ENCODE measurements at regions not wholly inside any gene's neighbourhood (a gene's known extent, or its start where the extent isn't known, plus 50 kb on each side); places are given as distances from the start of the nearest gene placed in this dataset.

DNA sequence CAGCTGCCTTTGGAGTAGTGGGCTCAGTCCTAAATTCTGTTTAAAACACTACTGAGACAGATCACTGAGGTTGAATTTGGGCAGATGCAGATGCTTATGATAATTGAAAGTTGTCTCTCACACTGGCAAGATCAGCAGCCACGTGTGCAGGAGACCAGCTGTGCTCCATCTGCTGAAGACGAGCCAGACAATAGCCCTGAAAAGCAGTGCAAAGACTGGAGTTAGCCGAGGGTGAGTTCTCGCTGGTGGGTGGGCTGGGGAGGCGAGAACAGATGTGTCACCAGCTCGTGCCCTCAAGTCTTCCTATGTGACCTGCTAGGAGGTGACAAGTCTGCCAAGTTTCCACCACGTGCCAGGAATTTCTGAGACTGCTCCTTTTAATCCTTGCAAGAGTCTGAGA lies 661.3 kb upstream of the B3GAT1 start:
- no peak overlapping the region for H4K8ac ChIP-seq (replicated peaks; ENCODE audit: insufficient read length, low read depth, low read length)
- DNase-seq = no peak
- H2BK5ac ChIP-seq (ENCODE audit: insufficient read length, low read length) = no peak overlapping the region
- H2AK5ac ChIP-seq (ENCODE audit: insufficient read length, low read length) = no peak overlapping the region
- H3K23me2 ChIP-seq (ENCODE audit: insufficient read length, low read depth, low read length, poor library complexity, severe bottlenecking) = no peaks in the 10 kb centered on the region
- H3K4me2 ChIP-seq (ENCODE audit: insufficient read depth, insufficient read length, low read length) = no peak overlapping the region
- no peak overlapping the region for H3K18ac ChIP-seq (ENCODE audit: insufficient read length, low read depth, low read length)
- no peak overlapping the region for H3K9ac ChIP-seq (ENCODE audit: extremely low read depth, insufficient read length, low read length)
- H3K23ac ChIP-seq (ENCODE audit: insufficient read length, low read depth, low read length) = no peak overlapping the region
- H2BK20ac ChIP-seq (ENCODE audit: low read depth, low read length, poor library complexity, severe bottlenecking) = no peak overlapping the region
- no peaks in the 10 kb centered on the region for H3K79me1 ChIP-seq (ENCODE audit: insufficient read depth, low read depth, low read length, poor library complexity, severe bottlenecking)
- no peak overlapping the region for H2AFZ ChIP-seq (ENCODE audit: low read length)
- no peak overlapping the region for H3K4ac ChIP-seq (ENCODE audit: low read depth, low read length)
- no peaks in the 10 kb centered on the region for H4K20me1 ChIP-seq (ENCODE audit: control insufficient read depth, insufficient read depth, insufficient read length)
- peaks cover 22 to 32% of the 10 kb centered on the region in 2 experiments for H3K9me3 Mint-ChIP-seq
- peaks cover 0 to 22% of the 10 kb centered on the region in 2 experiments; a peak in 2 of 4 replicates for H3K4me1 Mint-ChIP-seq
- no peak overlapping the region for H4K5ac ChIP-seq (ENCODE audit: insufficient read length, low read depth, low read length)
- no peak overlapping the region for H3K27ac ChIP-seq (ENCODE audit: insufficient read length, low read depth, low read length)
- H3K27ac Mint-ChIP-seq = no peak overlapping the region
- no peaks in the 10 kb centered on the region for H3K27me3 ChIP-seq (ENCODE audit: insufficient read depth, low read length)
- no CpG with 5 or more reads among the region's 7 CpGs for WGBS (ENCODE audit: extremely low coverage, insufficient read length, low lambda C conversion rate)
- H2BK15ac ChIP-seq (ENCODE audit: low read depth, low read length) = no peak overlapping the region
- TF ChIP-seq, protein P1, sequence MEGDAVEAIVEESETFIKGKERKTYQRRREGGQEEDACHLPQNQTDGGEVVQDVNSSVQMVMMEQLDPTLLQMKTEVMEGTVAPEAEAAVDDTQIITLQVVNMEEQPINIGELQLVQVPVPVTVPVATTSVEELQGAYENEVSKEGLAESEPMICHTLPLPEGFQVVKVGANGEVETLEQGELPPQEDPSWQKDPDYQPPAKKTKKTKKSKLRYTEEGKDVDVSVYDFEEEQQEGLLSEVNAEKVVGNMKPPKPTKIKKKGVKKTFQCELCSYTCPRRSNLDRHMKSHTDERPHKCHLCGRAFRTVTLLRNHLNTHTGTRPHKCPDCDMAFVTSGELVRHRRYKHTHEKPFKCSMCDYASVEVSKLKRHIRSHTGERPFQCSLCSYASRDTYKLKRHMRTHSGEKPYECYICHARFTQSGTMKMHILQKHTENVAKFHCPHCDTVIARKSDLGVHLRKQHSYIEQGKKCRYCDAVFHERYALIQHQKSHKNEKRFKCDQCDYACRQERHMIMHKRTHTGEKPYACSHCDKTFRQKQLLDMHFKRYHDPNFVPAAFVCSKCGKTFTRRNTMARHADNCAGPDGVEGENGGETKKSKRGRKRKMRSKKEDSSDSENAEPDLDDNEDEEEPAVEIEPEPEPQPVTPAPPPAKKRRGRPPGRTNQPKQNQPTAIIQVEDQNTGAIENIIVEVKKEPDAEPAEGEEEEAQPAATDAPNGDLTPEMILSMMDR (conservative IDR thresholded peaks at IDR 0.05) = no peak
- H3T11ph ChIP-seq (ENCODE audit: low read length) = no peak overlapping the region
- H3K79me2 ChIP-seq (ENCODE audit: insufficient read depth, low read length) = no peaks in the 10 kb centered on the region
- H2BK12ac ChIP-seq (ENCODE audit: insufficient read length, low read depth, low read length) = no peak overlapping the region
- no peaks in the 10 kb centered on the region for H3K9me3 ChIP-seq (ENCODE audit: control insufficient read depth, low read depth, low read length)
- no peak overlapping the region for H2BK120ac ChIP-seq (ENCODE audit: low read depth, low read length, poor library complexity, severe bottlenecking)
- H3K4me3 Mint-ChIP-seq = no peak overlapping the region
- H3K27me3 Mint-ChIP-seq (ENCODE audit: low read depth) = peaks cover 4% of the 10 kb centered on the region; the same call in 1 of the 2 replicates
- no peak overlapping the region for H4K91ac ChIP-seq (ENCODE audit: insufficient read length, low read depth, low read length)
- no peaks in the 10 kb centered on the region for H3K4me1 ChIP-seq (ENCODE audit: insufficient read depth, low read length)
- H3K36me3 Mint-ChIP-seq (ENCODE audit: insufficient read depth in 1 of 3, low read depth in 3 of 3) = peaks cover 0 to 5% (median 2%) of the 10 kb centered on the region in 3 experiments; a peak in 2 of 7 replicates
- no peak overlapping the region for H3K14ac ChIP-seq (ENCODE audit: insufficient read depth, low read length)
- no peak overlapping the region for H3K56ac ChIP-seq (ENCODE audit: insufficient read length, low read depth, low read length)
